ENCODE measurements at regions not wholly inside any gene's neighbourhood (a gene's known extent, or its start where the extent isn't known, plus 50 kb on each side); places are given as distances from the start of the nearest gene placed in this dataset.
A peak's percentile ranks its signal among the peaks of the same experiment; 100 is the strongest.

- no peak for TF ChIP-seq CTCF (IDR thresholded peaks at IDR 0.05; ENCODE audit: partially characterized antibody, unreplicated experiment)
- H3K36me3 Mint-ChIP-seq (ENCODE audit: unreplicated experiment), result no peaks in the 10 kb centered on the region
- peaks cover 1% of the 10 kb centered on the region for H3K27me3 Mint-ChIP-seq (ENCODE audit: unreplicated experiment)
- no peak overlapping the region for H3K27ac Mint-ChIP-seq (ENCODE audit: unreplicated experiment)
- H3K4me3 Mint-ChIP-seq (ENCODE audit: unreplicated experiment), result no peak overlapping the region
- H3K4me1 Mint-ChIP-seq (ENCODE audit: low read depth, unreplicated experiment), result peaks cover 11% of the 10 kb centered on the region
- no peaks in the 10 kb centered on the region for H3K9me3 Mint-ChIP-seq (ENCODE audit: unreplicated experiment)
- peak; percentile 19 for DNase-seq
These were observed 56.7 kb upstream of the PAPPA start for GRCh38 chr9:116096853-116097252.

- TF ChIP-seq CTCF (IDR thresholded peaks at IDR 0.05; ENCODE audit: partially characterized antibody, unreplicated experiment), result no peak
- no peak for DNase-seq
- Mint-ChIP-seq H3K4me1 (ENCODE audit: low read depth, unreplicated experiment) (peaks cover 11% of the 10 kb centered on the region), H3K36me3 (ENCODE audit: unreplicated experiment) (no peaks in the 10 kb centered on the region), H3K27ac (ENCODE audit: unreplicated experiment) (no peak overlapping the region), H3K4me3 (ENCODE audit: unreplicated experiment) (no peak overlapping the region), H3K9me3 (ENCODE audit: unreplicated experiment) (no peaks in the 10 kb centered on the region), H3K27me3 (ENCODE audit: unreplicated experiment) (peaks cover 1% of the 10 kb centered on the region)
These were observed 55.1 kb upstream of the PAPPA start for GRCh38 chr9:116098476-116098875.

GRCh38 chr9:116099821-116100220 lies 53.8 kb upstream of the PAPPA start:
- Mint-ChIP-seq H3K4me3 (ENCODE audit: unreplicated experiment) (no peak overlapping the region), H3K27me3 (ENCODE audit: unreplicated experiment) (peaks cover 1% of the 10 kb centered on the region), H3K36me3 (ENCODE audit: unreplicated experiment) (no peaks in the 10 kb centered on the region), H3K27ac (ENCODE audit: unreplicated experiment) (no peak overlapping the region), H3K4me1 (ENCODE audit: low read depth, unreplicated experiment) (peaks cover 11% of the 10 kb centered on the region), H3K9me3 (ENCODE audit: unreplicated experiment) (no peaks in the 10 kb centered on the region)
- TF ChIP-seq CTCF (IDR thresholded peaks at IDR 0.05; ENCODE audit: partially characterized antibody, unreplicated experiment), result no peak
- no peak for DNase-seq

GRCh38 chr9:116100711-116101121 lies 52.9 kb upstream of the PAPPA start:
- peaks cover 11% of the 10 kb centered on the region for H3K4me1 Mint-ChIP-seq (ENCODE audit: low read depth, unreplicated experiment)
- no peak overlapping the region for H3K27ac Mint-ChIP-seq (ENCODE audit: unreplicated experiment)
- TF ChIP-seq CTCF (IDR thresholded peaks at IDR 0.05; ENCODE audit: partially characterized antibody, unreplicated experiment), result no peak
- H3K9me3 Mint-ChIP-seq (ENCODE audit: unreplicated experiment), result no peaks in the 10 kb centered on the region
- H3K27me3 Mint-ChIP-seq (ENCODE audit: unreplicated experiment), result peaks cover 1% of the 10 kb centered on the region
- no peak overlapping the region for H3K4me3 Mint-ChIP-seq (ENCODE audit: unreplicated experiment)
- H3K36me3 Mint-ChIP-seq (ENCODE audit: unreplicated experiment), result no peaks in the 10 kb centered on the region
- no peak for DNase-seq

- DNase-seq, result no peak
- H3K27me3 Mint-ChIP-seq (ENCODE audit: unreplicated experiment), result peaks cover 1% of the 10 kb centered on the region
- TF ChIP-seq CTCF (IDR thresholded peaks at IDR 0.05; ENCODE audit: partially characterized antibody, unreplicated experiment), result no peak
- H3K27ac Mint-ChIP-seq (ENCODE audit: unreplicated experiment), result no peak overlapping the region
- H3K36me3 Mint-ChIP-seq (ENCODE audit: unreplicated experiment), result no peaks in the 10 kb centered on the region
- no peaks in the 10 kb centered on the region for H3K9me3 Mint-ChIP-seq (ENCODE audit: unreplicated experiment)
- H3K4me1 Mint-ChIP-seq (ENCODE audit: low read depth, unreplicated experiment), result peaks cover 9% of the 10 kb centered on the region
- no peak overlapping the region for H3K4me3 Mint-ChIP-seq (ENCODE audit: unreplicated experiment)
These were observed 52.1 kb upstream of the PAPPA start for GRCh38 chr9:116101516-116101915.

Data from glutamatergic neuron (in vitro differentiated cells).